HepG2 (cell line): ENCODE measurements at regions not wholly inside any gene's neighbourhood (a gene's known extent, or its start where the extent isn't known, plus 50 kb on each side); places are given as distances from the start of the nearest gene placed in this dataset.

Source experiments
- BCLAF1 ChIP-seq: fragments of 450-650 bp; IDR thresholded peaks from 2 replicates; pipeline ENCODE4 v1.6.1; 2017; ENCODE audit warnings: mild to moderate bottlenecking
- BORCS8-MEF2B ChIP-seq: sonication (generic); formaldehyde crosslinking; IDR thresholded peaks from 2 replicates; pipeline ENCODE4 v1.8.0; 2022; ENCODE audit warnings: mild to moderate bottlenecking, missing genetic modification reagents
- EZH2 ChIP-seq: conservative IDR thresholded peaks from 2 replicates; pipeline ENCODE4 v1.6.1; 2012; ENCODE audit warnings: mild to moderate bottlenecking, low read depth, low read length, moderate library complexity
- FOXM1 ChIP-seq: sonication (generic); formaldehyde crosslinking; IDR thresholded peaks from 2 replicates; pipeline ENCODE4 v1.5.0; 2020; ENCODE audit warnings: missing genetic modification reagents
- IRF2 ChIP-seq: IDR thresholded peaks from 2 replicates; pipeline ENCODE4 v1.6.1; 2018; ENCODE audit warnings: missing genetic modification reagents, missing compliant biosample characterization
- ISL2 ChIP-seq: sonication (generic); formaldehyde crosslinking; IDR thresholded peaks from 2 replicates; pipeline ENCODE4 v1.5.0; 2020; ENCODE audit warnings: missing genetic modification reagents
- KAT8 ChIP-seq: IDR thresholded peaks from 2 replicates; pipeline ENCODE4 v1.6.1; 2016; ENCODE audit warnings: missing genetic modification reagents, missing compliant biosample characterization
- MEIS2 ChIP-seq: sonication (generic); formaldehyde crosslinking; IDR thresholded peaks from 2 replicates; pipeline ENCODE4 v1.9.0; 2021; ENCODE audit warnings: mild to moderate bottlenecking, missing genetic modification reagents
- MIXL1 ChIP-seq: IDR thresholded peaks from 2 replicates; pipeline ENCODE4 v1.6.1; 2016
- NR1H2 ChIP-seq: sonication (generic); formaldehyde crosslinking; IDR thresholded peaks from 2 replicates; pipeline ENCODE4 v1.8.1; 2022; ENCODE audit warnings: low read depth, missing genetic modification reagents, borderline replicate concordance
- PAWR ChIP-seq: sonication (generic); formaldehyde crosslinking; IDR thresholded peaks from 2 replicates; pipeline ENCODE4 v1.4.0; 2020; ENCODE audit warnings: missing genetic modification reagents, mild to moderate bottlenecking, borderline replicate concordance
- SIN3A ChIP-seq: IDR thresholded peaks from 2 replicates; pipeline ENCODE4 v1.6.1; 2011; ENCODE audit warnings: low read depth, mild to moderate bottlenecking, control low read depth, low read length, borderline replicate concordance
- SNAPC5 ChIP-seq: sonication (generic); formaldehyde crosslinking; IDR thresholded peaks from 2 replicates; pipeline ENCODE4 v1.8.1; 2023; ENCODE audit warnings: mild to moderate bottlenecking, missing genetic modification reagents, borderline replicate concordance
- SSRP1 ChIP-seq: IDR thresholded peaks from 2 replicates; pipeline ENCODE4 v1.6.1; 2016; ENCODE audit warnings: control low read depth
- ZBTB4 ChIP-seq: sonication (generic); formaldehyde crosslinking; IDR thresholded peaks from 2 replicates; pipeline ENCODE4 v1.4.0; 2020; ENCODE audit warnings: missing genetic modification reagents, mild to moderate bottlenecking, borderline replicate concordance
- ZBTB8A ChIP-seq: sonication (generic); formaldehyde crosslinking; IDR thresholded peaks from 2 replicates; pipeline ENCODE4 v1.4.0; 2020; ENCODE audit warnings: mild to moderate bottlenecking, low read depth, missing genetic modification reagents, borderline replicate concordance
- ZFP36 ChIP-seq: fragments of 150-350 bp; IDR thresholded peaks from 2 replicates; pipeline ENCODE4 v1.6.1; 2018; ENCODE audit warnings: borderline replicate concordance, low read length, low read depth; ENCODE audit not compliant: partially characterized antibody
- ZNF160 ChIP-seq: sonication (generic); formaldehyde crosslinking; IDR thresholded peaks from 2 replicates; pipeline ENCODE4 v1.8.0; 2022; ENCODE audit warnings: mild to moderate bottlenecking, inconsistent platforms, missing genetic modification reagents
- ZNF280B ChIP-seq: sonication (generic); formaldehyde crosslinking; IDR thresholded peaks from 2 replicates; pipeline ENCODE4 v1.5.0; 2020; ENCODE audit warnings: missing genetic modification reagents, mild to moderate bottlenecking, borderline replicate concordance
- ZNF510 ChIP-seq: sonication (generic); formaldehyde crosslinking; IDR thresholded peaks from 2 replicates; pipeline ENCODE4 v1.4.0; 2020; ENCODE audit warnings: low read depth, mild to moderate bottlenecking, missing genetic modification reagents
- ZNF766 ChIP-seq: sonication (generic); formaldehyde crosslinking; IDR thresholded peaks from 2 replicates; pipeline ENCODE4 v1.5.0; 2020; ENCODE audit warnings: missing genetic modification reagents, borderline replicate concordance
- ZSCAN29 ChIP-seq: sonication (generic); formaldehyde crosslinking; conservative IDR thresholded peaks from 2 replicates; pipeline ENCODE4 v1.4.0; 2020; ENCODE audit warnings: mild to moderate bottlenecking, missing genetic modification reagents

GRCh38 chr10:30542001-30542894 lies 87.3 kb downstream of the LYZL2 start (continued):
- TF ChIP-seq ZFP36 (no peak), EZH2 (no peak), ZBTB4 (CRISPR knock-in tag) (0 out of 2 replicates have a peak, but pooled peaks have one; percentile 55), SSRP1 (no peak), IRF2 (CRISPR knock-in tag) (peak; percentile 69), ZNF510 (CRISPR knock-in tag) (no peak), FOXM1 (CRISPR knock-in tag) (no peak), KAT8 (CRISPR knock-in tag) (peak; percentile 79), ZNF280B (no peak), BORCS8-MEF2B (CRISPR knock-in tag) (peak; percentile 24; the same call in 1 of the 2 replicates), ZNF766 (CRISPR knock-in tag) (0 out of 2 replicates have a peak, but pooled peaks have one; percentile 35), MIXL1 (CRISPR knock-in tag) (peak; percentile 93), PAWR (no peak), SIN3A (0 out of 2 replicates have a peak, but pooled peaks have one; percentile 34), NR1H2 (CRISPR knock-in tag) (no peak), ISL2 (CRISPR knock-in tag) (peak; percentile 96), ZBTB8A (no peak), ZSCAN29 (CRISPR knock-in tag) (peak; percentile 65; the same call in 1 of the 2 replicates), BCLAF1 (no peak), SNAPC5 (peak; percentile 69; the same call in 1 of the 2 replicates), MEIS2 (peak; percentile 96), ZNF160 (CRISPR knock-in tag) (0 out of 2 replicates have a peak, but pooled peaks have one; percentile 20)
